GM19372 (cell line): ENCODE measurements at regions not wholly inside any gene's neighbourhood (a gene's known extent, or its start where the extent isn't known, plus 50 kb on each side); places are given as distances from the start of the nearest gene placed in this dataset.

Experiments used
- ATAC-seq: cut with Tn5 transposase; IDR thresholded peaks from one replicate; pipeline ENCODE4 v1.9.1; 2021; ENCODE audit warnings: mild to moderate bottlenecking, low read depth, moderate library complexity; ENCODE audit not compliant: unreplicated experiment

GRCh38 chr12:115213118-115213517, 529.1 kb upstream of the TBX3 start:
- no peak for ATAC-seq

GRCh38 chr12:115212356-115212755, 528.4 kb upstream of the TBX3 start:
- ATAC-seq, result no peak

DNA sequence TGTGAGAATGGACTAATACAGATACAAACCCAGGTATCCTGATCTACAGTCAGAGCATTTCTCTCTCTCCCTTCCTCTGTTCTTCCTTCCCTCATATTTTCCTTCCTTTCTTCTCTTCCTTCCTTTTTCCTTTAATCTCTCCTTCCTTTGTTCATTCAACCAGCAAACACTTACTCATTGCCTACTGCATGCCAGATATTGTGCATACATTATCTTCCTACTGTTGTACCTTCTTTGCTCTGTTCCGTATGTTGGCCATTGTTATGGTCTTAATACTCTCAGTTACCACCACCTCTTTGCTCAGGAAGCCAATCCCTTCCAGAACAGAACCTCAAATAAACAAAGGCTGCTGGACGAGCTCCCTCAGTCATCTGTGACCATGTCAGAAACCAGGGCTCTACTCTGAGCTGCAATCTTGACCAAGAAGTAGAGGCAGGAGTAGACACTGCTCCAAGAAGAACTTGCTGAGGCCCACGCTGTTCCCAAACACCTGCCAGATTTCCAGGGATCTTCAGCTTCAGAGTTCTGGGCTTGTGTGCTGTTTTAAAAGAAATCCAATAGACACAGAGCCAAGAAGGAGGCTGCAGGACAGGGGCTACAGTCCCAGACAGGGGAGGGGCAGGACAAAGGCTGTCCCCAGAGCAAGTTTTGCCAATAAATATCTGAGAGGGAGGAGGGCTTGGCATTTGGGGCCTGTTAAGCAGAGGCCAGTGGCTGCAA, 526.7 kb upstream of the TBX3 start:
- ATAC-seq, result no peak

DNA sequence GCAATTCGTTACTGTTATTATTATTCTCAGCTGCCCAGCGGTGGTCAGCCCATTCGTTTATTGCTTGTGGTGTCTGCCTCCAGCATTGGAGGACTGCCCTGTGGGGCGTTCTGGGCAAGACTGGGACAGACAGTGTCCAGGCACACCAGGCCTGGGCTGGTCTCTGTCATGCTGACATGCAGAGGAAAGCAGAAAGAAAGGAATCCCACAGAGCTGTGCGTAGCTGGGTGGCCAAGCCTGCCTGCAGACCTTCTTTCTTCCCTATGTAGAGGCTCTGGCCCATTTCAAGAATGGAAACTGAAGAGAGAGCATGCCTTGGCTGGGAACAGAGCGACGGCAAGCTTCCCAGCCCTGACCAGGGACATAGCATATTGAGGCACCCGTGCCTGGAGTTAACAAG, 525.3 kb upstream of the TBX3 start:
- ATAC-seq, result no peak

- no peak for ATAC-seq
These were observed 524.1 kb upstream of the TBX3 start for GRCh38 chr12:115208098-115208497.

- no peak for ATAC-seq
These were observed 523.4 kb upstream of the TBX3 start for GRCh38 chr12:115207216-115207915.

DNA sequence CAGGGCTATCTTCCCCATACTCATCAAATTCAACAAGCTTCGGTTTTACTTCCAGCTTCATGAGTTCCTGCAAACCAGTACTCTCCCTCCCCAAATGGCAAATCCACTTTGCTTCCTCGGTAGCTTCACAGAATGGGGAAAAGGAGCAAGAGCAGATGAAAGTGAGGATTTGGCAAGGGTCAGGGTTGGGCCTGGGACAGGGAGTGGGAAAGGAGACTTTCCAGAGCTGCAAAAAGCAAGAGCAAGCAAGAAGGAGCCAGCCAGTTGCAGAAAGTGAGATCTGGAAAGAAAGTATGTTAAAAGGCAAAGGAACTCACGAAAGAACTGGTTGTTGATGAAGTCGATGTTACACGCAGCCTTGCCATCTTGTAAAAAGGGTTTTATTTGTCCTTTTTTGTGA, 522.8 kb upstream of the TBX3 start:
- no peak for ATAC-seq

- ATAC-seq, result no peak
These were observed 521.9 kb upstream of the TBX3 start for GRCh38 chr12:115205755-115206308.

DNA sequence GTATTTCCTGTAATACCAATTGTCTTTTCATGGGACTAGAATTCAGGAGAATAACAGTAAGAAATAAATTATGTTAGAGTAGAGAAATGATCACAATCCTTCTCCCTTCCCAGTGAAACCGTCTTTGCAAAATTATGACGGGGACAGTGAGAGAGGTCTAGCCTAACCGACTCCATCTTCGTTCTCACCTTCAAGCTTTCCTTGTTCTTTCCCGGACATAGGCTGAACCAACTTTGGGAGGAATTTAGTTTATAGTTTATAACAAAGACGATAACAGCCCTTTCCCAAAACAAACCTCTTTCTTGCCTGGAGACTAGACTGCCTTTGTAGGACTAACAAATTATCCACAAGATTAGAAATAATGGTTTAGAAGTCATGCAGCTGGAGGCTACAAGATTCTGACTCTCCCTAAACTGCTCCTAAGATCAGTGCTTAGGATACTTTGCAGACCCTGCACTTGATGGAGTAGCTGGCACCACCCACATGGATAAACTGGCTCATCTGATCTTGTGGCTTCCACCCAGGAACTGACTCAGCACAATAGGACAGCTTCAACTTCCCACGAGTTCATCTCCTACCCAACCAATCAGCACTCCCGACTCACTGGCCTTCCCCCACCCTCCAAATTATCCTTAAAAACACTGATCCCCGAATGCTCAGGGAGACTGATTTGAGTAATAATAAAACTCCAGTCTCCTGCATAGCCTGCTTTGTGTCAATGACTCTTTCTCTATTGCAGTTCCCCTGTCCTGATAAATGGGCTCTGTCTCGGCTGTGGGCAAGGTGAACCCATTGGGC, 521.2 kb upstream of the TBX3 start:
- no peak for ATAC-seq

DNA sequence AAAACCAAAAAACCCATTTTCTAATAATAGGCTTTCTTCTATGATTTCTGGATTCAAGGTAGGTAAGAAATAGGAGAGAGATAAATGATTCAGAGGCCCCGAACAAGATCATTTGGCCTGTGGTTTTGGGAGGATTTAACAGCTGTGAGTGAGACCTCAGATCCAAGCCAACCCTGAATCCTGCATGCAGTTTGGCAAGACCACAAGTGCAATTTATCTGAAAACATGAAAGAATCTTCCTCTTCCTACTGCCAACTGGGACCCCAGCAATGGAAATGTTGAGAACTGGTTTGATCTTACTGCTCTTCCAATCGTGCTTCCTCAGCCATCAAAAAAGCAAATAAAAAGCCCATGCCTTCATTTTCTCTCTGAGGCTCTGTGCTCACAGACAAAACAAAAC, 519.7 kb upstream of the TBX3 start:
- no peak for ATAC-seq

DNA sequence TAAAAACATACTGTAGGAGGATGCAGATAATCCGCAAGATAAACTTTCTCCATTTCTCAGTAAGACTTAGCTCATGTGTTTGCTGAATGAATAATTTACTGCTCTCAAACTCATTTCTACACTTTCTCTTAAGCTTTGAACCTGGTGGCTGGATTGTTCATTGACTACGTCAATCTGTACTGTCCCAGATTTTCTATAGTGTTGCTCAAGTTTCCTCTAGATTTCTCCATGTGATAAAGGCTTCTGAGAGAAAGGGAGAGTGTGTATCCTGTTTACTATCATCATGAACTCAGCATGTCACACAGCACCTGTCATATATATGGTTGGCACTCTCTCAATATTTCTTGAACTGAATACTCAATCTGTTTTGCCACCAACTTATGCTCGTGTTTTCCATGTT, 518.0 kb upstream of the TBX3 start:
- no peak for ATAC-seq

DNA sequence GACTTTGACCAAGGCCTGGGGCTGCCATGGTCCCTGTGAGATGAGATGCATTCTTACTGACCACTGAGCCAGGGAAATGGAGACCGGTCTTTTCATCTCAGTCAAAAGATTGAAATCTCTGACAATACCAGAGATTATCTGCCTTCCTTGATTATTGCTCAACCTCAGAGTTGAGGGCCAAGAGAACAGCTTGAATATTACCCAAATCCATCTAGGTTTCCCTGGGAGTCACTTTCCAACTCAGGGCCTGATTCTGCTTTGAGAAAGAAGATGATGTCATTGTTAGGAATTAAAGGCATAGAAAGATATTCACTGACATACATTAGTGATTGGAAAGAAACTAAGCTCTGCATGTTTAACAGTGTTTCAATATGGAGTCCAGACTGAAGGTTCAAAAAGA, 515.9 kb upstream of the TBX3 start:
- no peak for ATAC-seq

DNA sequence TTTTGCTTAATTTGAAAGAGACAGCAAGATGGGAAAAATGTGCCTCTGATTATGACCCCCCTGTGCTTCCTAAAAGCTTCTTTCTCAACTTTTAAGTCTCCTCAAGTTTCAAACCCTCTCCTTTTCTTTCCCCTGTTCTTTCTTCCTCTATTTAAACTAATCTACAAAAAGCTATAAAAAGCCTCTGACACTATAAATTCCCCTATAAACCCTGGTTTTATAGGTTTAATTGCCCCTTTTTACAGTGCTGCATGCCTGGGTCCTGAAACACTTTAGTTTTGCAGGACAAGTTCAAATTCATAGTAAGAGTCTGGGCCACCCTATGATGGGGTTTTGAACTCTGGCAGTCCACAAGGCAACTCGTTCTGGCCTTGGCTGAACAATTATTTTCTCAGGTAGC, 510.9 kb upstream of the TBX3 start:
- ATAC-seq, result no peak

GRCh38 chr12:115194448-115194847, 510.5 kb upstream of the TBX3 start:
- no peak for ATAC-seq

- no peak for ATAC-seq
These were observed 507.4 kb upstream of the TBX3 start for GRCh38 chr12:115191342-115191741.

GRCh38 chr12:115190010-115190770, 506.2 kb upstream of the TBX3 start:
- no peak for ATAC-seq

DNA sequence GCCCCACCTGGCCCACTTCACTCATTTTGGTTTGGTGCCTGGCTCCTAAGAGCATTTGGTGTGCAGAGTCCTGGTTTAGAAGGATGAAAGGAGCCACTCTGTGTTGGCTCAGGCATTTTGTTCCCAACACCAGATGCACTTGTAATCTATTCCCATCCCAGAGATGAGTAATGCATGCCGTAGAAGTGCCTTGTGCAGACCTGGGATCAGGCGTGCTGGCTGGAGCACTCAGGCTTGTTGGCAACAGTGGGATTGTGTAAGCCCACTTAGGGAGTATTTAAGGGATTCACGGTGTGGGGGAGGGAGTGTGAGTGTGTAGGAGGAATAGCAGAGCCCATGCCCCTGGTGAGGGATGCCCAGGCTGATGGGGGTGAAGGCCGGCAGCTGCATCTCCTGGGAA, 501.5 kb upstream of the TBX3 start:
- ATAC-seq, result no peak

GRCh38 chr12:115183752-115184151, 499.8 kb upstream of the TBX3 start:
- ATAC-seq, result no peak

GRCh38 chr12:115177899-115178298, 493.9 kb upstream of the TBX3 start:
- ATAC-seq, result no peak

- ATAC-seq, result no peak
These were observed 492.9 kb upstream of the TBX3 start for GRCh38 chr12:115176741-115177400.
